Endodermal cell (in vitro differentiated cells): ENCODE measurements at regions not wholly inside any gene's neighbourhood (a gene's known extent, or its start where the extent isn't known, plus 50 kb on each side); places are given as distances from the start of the nearest gene placed in this dataset.

Source experiments
- DNase-seq: peaks from one replicate; pipeline ENCODE4 v3.0.0-alpha.2; 2017
- H3K27ac ChIP-seq: 2 replicates; pipeline ENCODE4 v1.5.1; 2013; ENCODE audit warnings: mild to moderate bottlenecking, low read depth, low read length, moderate library complexity
- H3K27me3 ChIP-seq: 2 replicates; pipeline ENCODE4 v1.6.1; 2013; ENCODE audit warnings: mild to moderate bottlenecking, low read length, moderate library complexity; ENCODE audit not compliant: insufficient read depth, control insufficient read depth, poor library complexity, severe bottlenecking
- H3K36me3 ChIP-seq: 2 replicates; pipeline ENCODE4 v1.7.0; 2013; ENCODE audit warnings: mild to moderate bottlenecking, low read length, moderate library complexity; ENCODE audit not compliant: control insufficient read depth, insufficient read depth
- H3K4me1 ChIP-seq: one replicate; pipeline ENCODE4 v1.7.0; 2013; ENCODE audit warnings: low read length; ENCODE audit not compliant: control insufficient read depth, insufficient read depth
- H3K4me3 ChIP-seq: 2 replicates; pipeline ENCODE4 v1.5.1; 2013; ENCODE audit warnings: mild to moderate bottlenecking, low read length, moderate library complexity
- H3K9ac ChIP-seq: 2 replicates; pipeline ENCODE4 v1.6.1; 2013; ENCODE audit warnings: mild to moderate bottlenecking, low read length, moderate library complexity; ENCODE audit not compliant: poor library complexity, severe bottlenecking; ENCODE audit errors: extremely low read depth
- H3K9me3 ChIP-seq: 2 replicates; pipeline ENCODE4 v1.6.1; 2013; ENCODE audit warnings: mild to moderate bottlenecking, low read length, moderate library complexity; ENCODE audit not compliant: control insufficient read depth
- H3K27ac Mint-ChIP-seq: 2 replicates; pipeline ENCODE4 v1.8.0; 2020; ENCODE audit warnings: mixed read lengths
- H3K27me3 Mint-ChIP-seq: 2 replicates; pipeline ENCODE4 v1.8.0; 2021; ENCODE audit warnings: mild to moderate bottlenecking, mixed read lengths; ENCODE audit not compliant: insufficient read depth
- H3K36me3 Mint-ChIP-seq: 2 replicates; pipeline ENCODE4 v1.8.0; 2020; ENCODE audit warnings: low read depth, mixed read lengths
- H3K4me1 Mint-ChIP-seq: 2 replicates; pipeline ENCODE4 v1.8.0; 2020; ENCODE audit warnings: mixed read lengths
- H3K4me3 Mint-ChIP-seq: 2 replicates; pipeline ENCODE4 v1.8.0; 2020; ENCODE audit warnings: mild to moderate bottlenecking, moderate library complexity, mixed read lengths
- H3K9me3 Mint-ChIP-seq: 2 replicates; pipeline ENCODE4 v1.8.0; 2020; ENCODE audit warnings: mild to moderate bottlenecking, mixed read lengths
- CTCF ChIP-seq: fragments of 200-600 bp; sonication (generic); conservative IDR thresholded peaks from 2 replicates; pipeline ENCODE4 v1.5.0; 2021; ENCODE audit warnings: antibody characterized with exemption, mild to moderate bottlenecking
- WGBS, 2 experiments: methylation state at CpG; one replicate each; pipeline versions ENCODE4 v1.1.5 to v1.1.7; 2013; ENCODE audit warnings: missing lambda C conversion rate in 2 of 2, mixed read lengths in 1 of 2; ENCODE audit not compliant: insufficient coverage in 1 of 2, insufficient read length in 1 of 2; 5-methylcytosine and 5-hydroxymethylcytosine counted together

GRCh38 chr1:14340002-14340785, 258.3 kb upstream of the KAZN start:
- WGBS, 2 experiments = 60 to 75% methylated on average over 5 of the region's 5 CpGs
- DNase-seq = no peak
- no peak overlapping the region for H3K27ac Mint-ChIP-seq
- H3K9ac ChIP-seq = no peak overlapping the region
- no peaks in the 10 kb centered on the region for H3K9me3 Mint-ChIP-seq
- peaks cover 5% of the 10 kb centered on the region for H3K4me1 ChIP-seq
- no peaks in the 10 kb centered on the region for H3K36me3 ChIP-seq
- H3K4me1 Mint-ChIP-seq = peaks cover 18% of the 10 kb centered on the region
- no peak overlapping the region for H3K4me3 Mint-ChIP-seq
- no peaks in the 10 kb centered on the region for H3K36me3 Mint-ChIP-seq
- H3K27me3 Mint-ChIP-seq = peaks cover 51% of the 10 kb centered on the region
- H3K9me3 ChIP-seq = no peaks in the 10 kb centered on the region
- H3K27ac ChIP-seq = no peak overlapping the region
- peak overlapping the region; percentile 5 for H3K4me3 ChIP-seq
- TF ChIP-seq CTCF = no peak
- peaks cover 32% of the 10 kb centered on the region for H3K27me3 ChIP-seq

GRCh38 chr1:14341147-14341546, 257.3 kb upstream of the KAZN start:
- H3K4me3 ChIP-seq = no peak overlapping the region
- H3K9ac ChIP-seq = no peak overlapping the region
- no peaks in the 10 kb centered on the region for H3K36me3 ChIP-seq
- TF ChIP-seq CTCF = no peak
- no peaks in the 10 kb centered on the region for H3K9me3 ChIP-seq
- Mint-ChIP-seq H3K27me3 (peaks cover 52% of the 10 kb centered on the region), H3K27ac (no peak overlapping the region), H3K36me3 (no peaks in the 10 kb centered on the region), H3K4me1 (peaks cover 25% of the 10 kb centered on the region), H3K4me3 (no peak overlapping the region), H3K9me3 (no peaks in the 10 kb centered on the region)
- WGBS, 2 experiments = 82 to 92% methylated on average over 2 to 3 of the region's 3 CpGs
- no peak for DNase-seq
- H3K27me3 ChIP-seq = peaks cover 32% of the 10 kb centered on the region
- no peak overlapping the region for H3K27ac ChIP-seq
- H3K4me1 ChIP-seq = peaks cover 7% of the 10 kb centered on the region

- no peaks in the 10 kb centered on the region for H3K36me3 Mint-ChIP-seq
- H3K27me3 Mint-ChIP-seq = peaks cover 65% of the 10 kb centered on the region
- no peaks in the 10 kb centered on the region for H3K9me3 ChIP-seq
- no peak overlapping the region for H3K27ac Mint-ChIP-seq
- 67 to 100% methylated on average over 3 to 8 of the region's 8 CpGs for WGBS, 2 experiments
- H3K9me3 Mint-ChIP-seq = no peaks in the 10 kb centered on the region
- H3K4me3 Mint-ChIP-seq = no peak overlapping the region
- no peak overlapping the region for H3K27ac ChIP-seq
- H3K4me1 Mint-ChIP-seq = peaks cover 18% of the 10 kb centered on the region
- DNase-seq = peak; percentile 83
- H3K4me3 ChIP-seq = no peak overlapping the region
- no peak for TF ChIP-seq CTCF
- H3K36me3 ChIP-seq = no peaks in the 10 kb centered on the region
- peaks cover 25% of the 10 kb centered on the region for H3K27me3 ChIP-seq
- H3K9ac ChIP-seq = no peak overlapping the region
- peaks cover 6% of the 10 kb centered on the region for H3K4me1 ChIP-seq
Measured at GRCh38 chr1:14345946-14346550, 252.4 kb upstream of the KAZN start.
